ENCODE measurements at regions not wholly inside any gene's neighbourhood (a gene's known extent, or its start where the extent isn't known, plus 50 kb on each side); places are given as distances from the start of the nearest gene placed in this dataset.

GRCh38 chr10:128779416-128779815 lies 653.2 kb upstream of the MKI67 start:
- DNase-seq: no peak

- DNase-seq: no peak
Measured at GRCh38 chr10:128780156-128780761, 654.0 kb upstream of the MKI67 start.

- DNase-seq: no peak
Measured at GRCh38 chr10:128781637-128782036, 655.4 kb upstream of the MKI67 start.

- no peak for DNase-seq
Measured at GRCh38 chr10:128784444-128784843, 658.2 kb upstream of the MKI67 start.

GRCh38 chr10:128792426-128793140 lies 666.4 kb upstream of the MKI67 start:
- no peak for DNase-seq

GRCh38 chr10:128793726-128794655 lies 667.8 kb upstream of the MKI67 start:
- DNase-seq: no peak

GRCh38 chr10:128796396-128796912 lies 670.2 kb upstream of the MKI67 start:
- DNase-seq: no peak

- DNase-seq: no peak
Measured at GRCh38 chr10:128802062-128802461, 665.0 kb upstream of the MGMT start.

- DNase-seq: no peak
Measured at GRCh38 chr10:128803790-128804189, 663.3 kb upstream of the MGMT start.

- DNase-seq: no peak
Measured at GRCh38 chr10:128804411-128804810, 662.6 kb upstream of the MGMT start.

GRCh38 chr10:128808921-128809440 lies 658.1 kb upstream of the MGMT start:
- DNase-seq: no peak

GRCh38 chr10:128811511-128811910 lies 655.5 kb upstream of the MGMT start:
- DNase-seq: no peak

- DNase-seq: no peak
Measured at GRCh38 chr10:128812000-128812399, 655.0 kb upstream of the MGMT start.

GRCh38 chr10:128813574-128813973 lies 653.5 kb upstream of the MGMT start:
- DNase-seq: no peak

- no peak for DNase-seq
Measured at GRCh38 chr10:128814024-128814423, 653.0 kb upstream of the MGMT start.

- no peak for DNase-seq
Measured at GRCh38 chr10:128814782-128815181, 652.3 kb upstream of the MGMT start.

- DNase-seq: no peak
Measured at GRCh38 chr10:128816726-128817125, 650.3 kb upstream of the MGMT start.

GRCh38 chr10:128817636-128818035 lies 649.4 kb upstream of the MGMT start:
- DNase-seq: no peak

GRCh38 chr10:128820663-128821062 lies 646.4 kb upstream of the MGMT start:
- no peak for DNase-seq

- DNase-seq: no peak
Measured at GRCh38 chr10:128823201-128823600, 643.8 kb upstream of the MGMT start.

GRCh38 chr10:128825626-128826025 lies 641.4 kb upstream of the MGMT start:
- DNase-seq: no peak

GRCh38 chr10:128833671-128834070 lies 633.4 kb upstream of the MGMT start:
- DNase-seq: no peak

GRCh38 chr10:128835361-128835760 lies 631.7 kb upstream of the MGMT start:
- no peak for DNase-seq
